ENCODE measurements at regions not wholly inside any gene's neighbourhood (a gene's known extent, or its start where the extent isn't known, plus 50 kb on each side); places are given as distances from the start of the nearest gene placed in this dataset.

DNA sequence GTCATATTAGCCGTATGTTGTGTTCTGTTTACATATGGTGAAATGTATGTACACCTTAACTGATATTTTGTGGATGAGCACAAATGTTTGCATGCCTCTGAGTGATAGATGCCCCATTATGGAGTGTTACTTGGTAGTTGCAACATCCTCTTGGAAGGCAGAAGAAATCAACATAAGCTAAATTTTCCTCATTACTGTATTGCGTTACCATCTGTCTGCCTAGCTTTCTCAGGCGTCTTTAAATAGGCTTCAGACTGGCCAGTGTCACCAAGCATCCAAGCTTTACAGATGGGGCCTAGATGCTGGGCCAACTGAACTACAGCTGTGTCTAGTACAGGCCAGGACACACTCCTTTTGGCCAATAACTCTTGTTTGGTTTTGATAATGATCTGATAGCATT is 250.6 kb downstream of the SAMD5 start:
- peak in 5 of 8 donors; percentile 46 to 67 (median 52) for ATAC-seq
- peaks cover 0 to 13% (median 6%) of the 10 kb centered on the region in 11 donors for H3K9me3 ChIP-seq
- 78 to 82% methylated on average over 3 of the region's 3 CpGs for WGBS, 2 donors
- intact Hi-C loops (cut with DNase I): no loop called here
- TF ChIP-seq CTCF (IDR thresholded peaks at IDR 0.05): no peak
- no peaks in the 10 kb centered on the region for H3K27me3 ChIP-seq
- no peak overlapping the region for H3K27ac ChIP-seq
- no peaks in the 10 kb centered on the region for H3K36me3 ChIP-seq
- no peak for DNase-seq
- no peak overlapping the region for H3K4me3 ChIP-seq
- H3K4me1 ChIP-seq: no peaks in the 10 kb centered on the region

GRCh38 chr6:147759536-147759935 is 251.0 kb downstream of the SAMD5 start:
- Histone ChIP-seq H3K27ac (no peak overlapping the region), H3K36me3 (no peaks in the 10 kb centered on the region), H3K27me3 (no peaks in the 10 kb centered on the region), H3K4me1 (no peaks in the 10 kb centered on the region), H3K9me3 (peaks cover 0 to 9% (median 5%) of the 10 kb centered on the region in 11 donors), H3K4me3 (no peak overlapping the region)
- no peak for TF ChIP-seq CTCF (IDR thresholded peaks at IDR 0.05)
- intact Hi-C loops (cut with DNase I): no loop called here
- ATAC-seq (no peak), DNase-seq (no peak)

DNA sequence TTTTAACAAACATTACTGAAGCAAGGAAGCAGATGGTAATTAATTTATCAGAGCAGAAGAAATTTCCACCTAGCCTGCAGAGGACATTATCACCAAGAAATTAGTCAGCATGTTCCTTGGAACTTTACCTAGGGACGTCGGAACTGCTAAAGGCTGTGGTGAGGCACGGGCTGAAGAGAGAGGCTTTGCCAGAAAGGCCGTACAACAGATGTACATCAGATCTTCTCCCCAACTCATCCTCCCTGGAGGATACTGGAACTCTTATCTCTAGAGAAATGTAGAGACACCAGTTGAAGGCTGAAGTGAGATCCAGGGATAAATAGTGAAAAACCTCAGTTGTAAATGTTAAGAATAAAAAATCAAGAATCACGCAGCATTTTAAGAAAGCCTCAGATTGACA is 257.1 kb downstream of the SAMD5 start:
- Histone ChIP-seq H3K4me1 (no peaks in the 10 kb centered on the region), H3K27ac (no peak overlapping the region), H3K27me3 (no peaks in the 10 kb centered on the region), H3K36me3 (no peaks in the 10 kb centered on the region), H3K9me3 (peaks cover 0 to 14% (median 0%) of the 10 kb centered on the region in 11 donors), H3K4me3 (no peak overlapping the region)
- 48 to 61% methylated on average over 5 of the region's 5 CpGs for WGBS, 2 donors
- no peak for DNase-seq
- intact Hi-C loops (cut with DNase I): no loop called here
- TF ChIP-seq CTCF (IDR thresholded peaks at IDR 0.05): no peak
- ATAC-seq: no peak

DNA sequence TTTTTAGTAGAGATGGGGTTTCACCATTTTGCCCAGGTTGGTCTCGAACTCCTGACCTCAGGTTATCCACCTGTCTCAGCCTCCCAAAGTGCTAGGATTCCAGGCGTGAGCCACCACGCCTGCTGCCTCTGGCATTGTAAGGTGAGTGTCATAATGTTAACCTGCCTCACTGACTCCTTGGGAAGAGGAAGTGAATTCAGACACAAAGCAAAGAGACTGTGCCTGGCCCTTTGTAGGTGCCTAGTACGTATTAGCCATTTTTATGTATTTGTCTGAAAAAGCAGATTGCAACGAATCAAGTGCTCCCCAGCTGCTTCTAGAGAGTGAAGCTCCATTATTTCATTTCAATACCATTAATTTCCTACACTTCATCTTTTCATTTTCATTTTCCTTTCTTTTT is 260.5 kb downstream of the SAMD5 start:
- WGBS, 2 donors: 87 to 93% methylated on average over 5 of the region's 5 CpGs
- Histone ChIP-seq H3K4me1 (no peaks in the 10 kb centered on the region), H3K27me3 (no peaks in the 10 kb centered on the region), H3K27ac (no peak overlapping the region), H3K36me3 (no peaks in the 10 kb centered on the region), H3K9me3 (peaks cover 0 to 14% (median 0%) of the 10 kb centered on the region in 11 donors), H3K4me3 (no peak overlapping the region)
- no peak for ATAC-seq
- TF ChIP-seq CTCF (IDR thresholded peaks at IDR 0.05): no peak
- no peak for DNase-seq
- intact Hi-C loops (cut with DNase I): no loop called here

Measured in heart right ventricle (tissue), 16 donors.